ENCODE measurements at regions not wholly inside any gene's neighbourhood (a gene's known extent, or its start where the extent isn't known, plus 50 kb on each side); places are given as distances from the start of the nearest gene placed in this dataset.

- no peaks in the 10 kb centered on the region for H4K20me1 ChIP-seq (ENCODE audit: low read depth)
- no peak overlapping the region for H3K4me3 Mint-ChIP-seq
- H3F3A ChIP-seq (ENCODE audit: low read depth) = no peaks in the 10 kb centered on the region
- no peak overlapping the region for H3K27ac Mint-ChIP-seq
- no peaks in the 10 kb centered on the region for H3K4me1 Mint-ChIP-seq
- no peaks in the 10 kb centered on the region for H3K36me3 ChIP-seq
- no peak overlapping the region for H3K4me2 ChIP-seq
- no peaks in the 10 kb centered on the region for H3K27me3 ChIP-seq
- no peak for TF ChIP-seq EZH2 (IDR thresholded peaks at IDR 0.05)
- TF ChIP-seq CTCF (IDR thresholded peaks at IDR 0.05) = no peak
- TF ChIP-seq EZH2phosphoT487 (IDR thresholded peaks at IDR 0.05) = no peak
- H2AFZ ChIP-seq (replicated peaks) = no peak overlapping the region
- no peaks in the 10 kb centered on the region for H3K79me2 ChIP-seq (ENCODE audit: low read depth)
- H3K27me3 Mint-ChIP-seq (ENCODE audit: insufficient read depth, low read depth) = no peaks in the 10 kb centered on the region
- no peaks in the 10 kb centered on the region for H3K9me3 Mint-ChIP-seq
- no peaks in the 10 kb centered on the region for H3K9me3 ChIP-seq (ENCODE audit: low read depth)
- H3K36me3 Mint-ChIP-seq = no peaks in the 10 kb centered on the region
- no peak for DNase-seq (ENCODE audit: low spot score)
- no peak overlapping the region for H3K9ac ChIP-seq
- no peak overlapping the region for H3K4me3 ChIP-seq
- H3K4me1 ChIP-seq = no peaks in the 10 kb centered on the region
- H3K27ac ChIP-seq = no peak overlapping the region
These were observed 69.6 kb upstream of the DSEL start for GRCh38 chr18:67586101-67586500.

GRCh38 chr18:67583621-67584020 lies 67.1 kb upstream of the DSEL start:
- H3K27ac Mint-ChIP-seq = no peak overlapping the region
- H3K36me3 Mint-ChIP-seq = no peaks in the 10 kb centered on the region
- H3K4me3 ChIP-seq = no peak overlapping the region
- peaks cover 3% of the 10 kb centered on the region for H3K27me3 Mint-ChIP-seq (ENCODE audit: insufficient read depth, low read depth)
- no peaks in the 10 kb centered on the region for H3K4me1 Mint-ChIP-seq
- no peak overlapping the region for H3K27ac ChIP-seq
- H3K9ac ChIP-seq = no peak overlapping the region
- H3K79me2 ChIP-seq (ENCODE audit: low read depth) = no peaks in the 10 kb centered on the region
- H3K4me2 ChIP-seq = no peak overlapping the region
- H4K20me1 ChIP-seq (ENCODE audit: low read depth) = no peaks in the 10 kb centered on the region
- TF ChIP-seq CTCF (IDR thresholded peaks at IDR 0.05) = no peak
- no peak for TF ChIP-seq EZH2 (IDR thresholded peaks at IDR 0.05)
- no peak for TF ChIP-seq EZH2phosphoT487 (IDR thresholded peaks at IDR 0.05)
- no peaks in the 10 kb centered on the region for H3K9me3 ChIP-seq (ENCODE audit: low read depth)
- no peak for DNase-seq (ENCODE audit: low spot score)
- no peaks in the 10 kb centered on the region for H3K36me3 ChIP-seq
- H3K4me1 ChIP-seq = no peaks in the 10 kb centered on the region
- H3K9me3 Mint-ChIP-seq = no peaks in the 10 kb centered on the region
- H3K27me3 ChIP-seq = no peaks in the 10 kb centered on the region
- no peak overlapping the region for H2AFZ ChIP-seq (replicated peaks)
- no peak overlapping the region for H3K4me3 Mint-ChIP-seq
- no peaks in the 10 kb centered on the region for H3F3A ChIP-seq (ENCODE audit: low read depth)

- no peak overlapping the region for H3K4me3 ChIP-seq
- H3K9ac ChIP-seq = no peak overlapping the region
- H3F3A ChIP-seq (ENCODE audit: low read depth) = no peaks in the 10 kb centered on the region
- H3K27me3 ChIP-seq = no peaks in the 10 kb centered on the region
- no peak for DNase-seq (ENCODE audit: low spot score)
- Mint-ChIP-seq H3K27me3 (ENCODE audit: insufficient read depth, low read depth) (peaks cover 3% of the 10 kb centered on the region), H3K4me3 (no peak overlapping the region), H3K9me3 (no peaks in the 10 kb centered on the region), H3K4me1 (no peaks in the 10 kb centered on the region), H3K27ac (no peak overlapping the region), H3K36me3 (no peaks in the 10 kb centered on the region)
- no peaks in the 10 kb centered on the region for H3K36me3 ChIP-seq
- H3K27ac ChIP-seq = no peak overlapping the region
- H4K20me1 ChIP-seq (ENCODE audit: low read depth) = no peaks in the 10 kb centered on the region
- H3K4me1 ChIP-seq = no peaks in the 10 kb centered on the region
- no peaks in the 10 kb centered on the region for H3K79me2 ChIP-seq (ENCODE audit: low read depth)
- no peaks in the 10 kb centered on the region for H3K9me3 ChIP-seq (ENCODE audit: low read depth)
- no peak overlapping the region for H3K4me2 ChIP-seq
- TF ChIP-seq EZH2 (IDR thresholded peaks at IDR 0.05) (no peak), CTCF (IDR thresholded peaks at IDR 0.05) (no peak), EZH2phosphoT487 (IDR thresholded peaks at IDR 0.05) (no peak)
- no peak overlapping the region for H2AFZ ChIP-seq (replicated peaks)
These were observed 66.0 kb upstream of the DSEL start for GRCh38 chr18:67582488-67582887.

GRCh38 chr18:67581178-67581577 lies 64.7 kb upstream of the DSEL start:
- Histone ChIP-seq H3F3A (ENCODE audit: low read depth) (no peaks in the 10 kb centered on the region), H3K36me3 (no peaks in the 10 kb centered on the region), H3K4me3 (no peak overlapping the region), H4K20me1 (ENCODE audit: low read depth) (no peaks in the 10 kb centered on the region), H2AFZ (replicated peaks) (no peak overlapping the region), H3K79me2 (ENCODE audit: low read depth) (no peaks in the 10 kb centered on the region), H3K9ac (no peak overlapping the region), H3K27me3 (no peaks in the 10 kb centered on the region), H3K4me1 (no peaks in the 10 kb centered on the region), H3K9me3 (ENCODE audit: low read depth) (no peaks in the 10 kb centered on the region), H3K27ac (no peak overlapping the region), H3K4me2 (no peak overlapping the region)
- no peak overlapping the region for H3K4me3 Mint-ChIP-seq
- DNase-seq (ENCODE audit: low spot score) = no peak
- H3K36me3 Mint-ChIP-seq = no peaks in the 10 kb centered on the region
- no peaks in the 10 kb centered on the region for H3K4me1 Mint-ChIP-seq
- H3K27ac Mint-ChIP-seq = no peak overlapping the region
- TF ChIP-seq CTCF (IDR thresholded peaks at IDR 0.05) = no peak
- no peak for TF ChIP-seq EZH2 (IDR thresholded peaks at IDR 0.05)
- TF ChIP-seq EZH2phosphoT487 (IDR thresholded peaks at IDR 0.05) = no peak
- H3K27me3 Mint-ChIP-seq (ENCODE audit: insufficient read depth, low read depth) = peaks cover 3% of the 10 kb centered on the region
- no peaks in the 10 kb centered on the region for H3K9me3 Mint-ChIP-seq
